Ishikawa (cell line): ENCODE measurements at regions not wholly inside any gene's neighbourhood (a gene's known extent, or its start where the extent isn't known, plus 50 kb on each side); places are given as distances from the start of the nearest gene placed in this dataset.

Experiments
- CREB1 ChIP-seq: IDR thresholded peaks from 2 replicates; pipeline ENCODE4 v1.6.1; 2012; ENCODE audit warnings: low read depth
- EP300 ChIP-seq: IDR thresholded peaks from 2 replicates; pipeline ENCODE4 v1.6.1; 2012; ENCODE audit warnings: borderline replicate concordance
- FOXM1 ChIP-seq: IDR thresholded peaks from 2 replicates; pipeline ENCODE4 v1.6.1; 2012; ENCODE audit warnings: low read depth, borderline replicate concordance
- REST ChIP-seq: IDR thresholded peaks from 2 replicates; pipeline ENCODE4 v1.6.1; 2012; ENCODE audit warnings: low read depth, mild to moderate bottlenecking
- TCF12 ChIP-seq: IDR thresholded peaks from 2 replicates; pipeline ENCODE4 v1.6.1; 2012; ENCODE audit warnings: low read depth
- TEAD4 ChIP-seq: IDR thresholded peaks from 2 replicates; pipeline ENCODE4 v1.6.1; 2012
- USF1 ChIP-seq: IDR thresholded peaks from 2 replicates; pipeline ENCODE4 v1.6.1; 2012

GRCh38 chr21:40967771-40968170 lies 120.8 kb upstream of the DSCAM start:
- TF ChIP-seq FOXM1 (no peak), USF1 (no peak), REST (no peak), TEAD4 (no peak), CREB1 (no peak), EP300 (no peak), TCF12 (no peak)
